HFFc6 (cell line): ENCODE measurements at regions not wholly inside any gene's neighbourhood (a gene's known extent, or its start where the extent isn't known, plus 50 kb on each side); places are given as distances from the start of the nearest gene placed in this dataset.

Source experiments
- DNase-seq: peaks from one replicate; pipeline ENCODE4 v3.0.0-alpha.2; 2018
- H3K27ac Mint-ChIP-seq: 2 replicates; pipeline ENCODE4 v1.8.0; 2020; ENCODE audit warnings: mild to moderate bottlenecking, mixed read lengths
- H3K27me3 Mint-ChIP-seq: 2 replicates; pipeline ENCODE4 v1.8.0; 2021; ENCODE audit warnings: mild to moderate bottlenecking, moderate library complexity, mixed read lengths; ENCODE audit not compliant: insufficient read depth
- H3K36me3 Mint-ChIP-seq: 2 replicates; pipeline ENCODE4 v1.8.0; 2021; ENCODE audit warnings: low read depth, mixed read lengths
- H3K4me1 Mint-ChIP-seq: 2 replicates; pipeline ENCODE4 v1.8.0; 2020; ENCODE audit warnings: low read depth, mixed read lengths
- H3K4me3 Mint-ChIP-seq: 2 replicates; pipeline ENCODE4 v1.8.0; 2020; ENCODE audit warnings: mild to moderate bottlenecking, moderate library complexity, mixed read lengths
- H3K9me3 Mint-ChIP-seq: 2 replicates; pipeline ENCODE4 v1.8.0; 2020; ENCODE audit warnings: mild to moderate bottlenecking, mixed read lengths
- CTCF ChIP-seq: fragments of 200-600 bp; sonication (generic); IDR thresholded peaks from 2 replicates; pipeline ENCODE4 v1.5.0; 2021; ENCODE audit warnings: antibody characterized with exemption, mild to moderate bottlenecking

GRCh38 chr10:110364531-110364937 is 59.8 kb upstream of the SMNDC1 start:
- no peak overlapping the region for H3K27ac Mint-ChIP-seq
- DNase-seq = no peak
- no peaks in the 10 kb centered on the region for H3K9me3 Mint-ChIP-seq
- H3K4me1 Mint-ChIP-seq = peaks cover 35% of the 10 kb centered on the region
- no peak for TF ChIP-seq CTCF
- H3K36me3 Mint-ChIP-seq = no peaks in the 10 kb centered on the region
- H3K4me3 Mint-ChIP-seq = no peak overlapping the region
- H3K27me3 Mint-ChIP-seq = no peaks in the 10 kb centered on the region

DNA sequence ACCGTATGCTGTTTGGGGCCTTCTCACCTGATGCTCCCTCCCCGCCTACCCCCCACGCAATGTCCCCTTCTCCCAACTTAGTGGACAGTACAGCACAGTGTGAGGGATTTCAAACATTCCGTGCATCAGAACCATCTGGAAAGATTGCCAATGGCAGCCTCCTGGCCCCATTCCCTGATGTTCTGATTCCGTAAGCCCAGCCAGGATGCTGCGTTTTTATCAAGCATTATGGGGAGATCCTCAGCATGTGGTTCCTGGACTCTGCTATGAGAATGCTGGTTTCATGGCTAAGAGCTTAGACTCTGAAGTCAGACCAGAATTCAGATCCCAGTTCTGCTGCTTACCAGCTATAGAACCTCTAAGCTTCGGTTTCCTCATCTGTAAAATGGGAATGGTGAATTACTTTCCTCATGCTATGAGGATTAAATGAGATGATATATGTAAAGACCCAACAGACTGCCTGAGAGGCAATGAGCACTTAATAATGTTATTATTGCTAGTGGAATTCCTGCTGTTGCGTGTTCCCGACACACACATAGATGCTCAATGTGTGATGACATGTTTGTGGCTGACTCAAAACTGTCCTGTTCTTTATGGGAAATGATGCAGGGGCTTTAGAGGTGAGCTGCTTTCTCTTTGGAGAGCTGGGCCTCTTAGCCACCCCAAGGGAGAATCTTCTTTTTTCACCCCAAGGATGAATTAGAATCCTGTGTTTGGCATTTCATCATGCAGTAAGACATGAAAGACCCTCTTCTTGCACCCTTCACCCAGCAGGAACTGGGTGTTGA is 60.8 kb upstream of the SMNDC1 start:
- DNase-seq = no peak
- Mint-ChIP-seq H3K27me3 (no peaks in the 10 kb centered on the region), H3K4me1 (peaks cover 33% of the 10 kb centered on the region), H3K9me3 (no peaks in the 10 kb centered on the region), H3K36me3 (no peaks in the 10 kb centered on the region), H3K27ac (no peak overlapping the region), H3K4me3 (no peak overlapping the region)
- no peak for TF ChIP-seq CTCF

DNA sequence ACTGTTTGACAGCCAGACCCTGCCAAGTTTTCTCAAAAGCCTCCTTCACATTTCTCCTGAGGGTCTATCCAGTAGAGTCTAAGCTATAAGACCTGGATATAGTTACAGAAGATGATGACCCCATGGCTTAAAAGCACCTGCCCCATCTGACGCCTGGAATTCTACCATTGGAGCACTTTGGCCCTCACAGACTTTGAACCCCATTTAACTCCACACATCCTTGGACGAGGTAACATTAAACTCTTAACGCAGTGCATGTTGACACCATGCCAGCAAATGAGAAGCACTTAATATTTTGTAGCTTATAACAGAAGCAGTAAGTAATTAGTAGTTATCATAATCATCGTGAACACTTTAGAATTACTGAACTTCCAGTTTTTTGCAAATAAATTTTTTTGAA is 61.9 kb upstream of the SMNDC1 start:
- DNase-seq = no peak
- Mint-ChIP-seq H3K4me3 (no peak overlapping the region), H3K4me1 (peaks cover 27% of the 10 kb centered on the region), H3K9me3 (no peaks in the 10 kb centered on the region), H3K27me3 (peaks cover under 1% of the 10 kb centered on the region; the same call in 1 of the 2 replicates), H3K27ac (no peak overlapping the region), H3K36me3 (no peaks in the 10 kb centered on the region)
- no peak for TF ChIP-seq CTCF

GRCh38 chr10:110368002-110368401 is 63.3 kb upstream of the SMNDC1 start:
- no peak overlapping the region for H3K4me3 Mint-ChIP-seq
- peaks cover 2% of the 10 kb centered on the region; the same call in 1 of the 2 replicates for H3K27me3 Mint-ChIP-seq
- H3K9me3 Mint-ChIP-seq = no peaks in the 10 kb centered on the region
- no peaks in the 10 kb centered on the region for H3K36me3 Mint-ChIP-seq
- no peak for TF ChIP-seq CTCF
- no peak overlapping the region for H3K27ac Mint-ChIP-seq
- no peak for DNase-seq
- peaks cover 35% of the 10 kb centered on the region for H3K4me1 Mint-ChIP-seq

DNA sequence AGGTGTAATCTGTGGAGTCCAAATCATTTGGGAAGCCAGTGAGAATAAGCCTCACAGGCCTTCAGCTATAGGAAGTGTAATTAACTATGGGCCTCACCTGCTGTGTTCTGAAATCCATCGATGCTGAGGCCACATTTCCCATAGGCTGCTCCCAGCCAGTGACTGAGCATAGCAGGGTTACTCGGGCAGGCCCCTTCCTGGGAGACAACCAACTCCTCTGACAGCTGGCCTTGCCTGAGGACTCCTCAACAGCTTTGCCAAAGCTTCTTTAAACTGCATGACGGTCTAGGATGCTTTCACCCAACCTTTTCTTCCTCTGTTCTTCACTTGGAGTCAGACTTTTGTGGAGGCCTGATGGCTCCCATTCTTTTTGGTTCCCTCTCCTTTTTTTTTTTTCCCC is 63.8 kb upstream of the SMNDC1 start:
- no peak for DNase-seq
- H3K9me3 Mint-ChIP-seq = no peaks in the 10 kb centered on the region

More for the DNA sequence above, 63.8 kb upstream of the SMNDC1 start:
- H3K27me3 Mint-ChIP-seq = peaks cover 2% of the 10 kb centered on the region; the same call in 1 of the 2 replicates
- no peak overlapping the region for H3K27ac Mint-ChIP-seq
- H3K4me3 Mint-ChIP-seq = no peak overlapping the region
- H3K36me3 Mint-ChIP-seq = no peaks in the 10 kb centered on the region
- peaks cover 36% of the 10 kb centered on the region for H3K4me1 Mint-ChIP-seq
- no peak for TF ChIP-seq CTCF
